ENCODE measurements at regions not wholly inside any gene's neighbourhood (a gene's known extent, or its start where the extent isn't known, plus 50 kb on each side); places are given as distances from the start of the nearest gene placed in this dataset.

DNA sequence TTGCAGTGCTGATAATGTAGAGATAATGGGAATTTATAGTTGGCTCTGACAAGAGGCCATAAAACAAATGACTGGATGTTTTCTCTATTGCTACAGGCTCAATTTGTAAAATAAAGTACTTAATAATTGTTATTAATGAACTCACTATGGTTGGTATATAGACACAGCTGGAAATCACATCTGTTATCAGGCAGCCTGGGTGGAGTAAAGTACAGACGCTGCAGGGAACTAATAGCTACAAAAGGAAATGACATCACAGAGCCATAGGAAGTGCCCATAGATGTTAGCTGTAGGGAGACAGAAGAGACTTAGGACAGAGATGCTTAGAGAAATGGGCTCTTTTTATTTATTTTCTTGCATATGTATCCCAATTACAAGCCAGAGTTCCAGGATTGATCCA, 81.0 kb upstream of the SNX19 start:
- ChIA-PET CTCF (interaction anchor here (2.5 kb wide), 1 partner anchor 81 kb away, joined by 7 read pairs; the partner anchor contains the start of gene SNX19), POLR2A (no interaction called here)
- H3K4me3 ChIP-seq (ENCODE audit: low read depth, low read length), result no peak overlapping the region
- TF ChIP-seq CTCF (IDR thresholded peaks at IDR 0.05; ENCODE audit: insufficient read depth, low read length, missing control alignments), result no peak
- no peak for DNase-seq (ENCODE audit: low read depth, low spot score)

DNA sequence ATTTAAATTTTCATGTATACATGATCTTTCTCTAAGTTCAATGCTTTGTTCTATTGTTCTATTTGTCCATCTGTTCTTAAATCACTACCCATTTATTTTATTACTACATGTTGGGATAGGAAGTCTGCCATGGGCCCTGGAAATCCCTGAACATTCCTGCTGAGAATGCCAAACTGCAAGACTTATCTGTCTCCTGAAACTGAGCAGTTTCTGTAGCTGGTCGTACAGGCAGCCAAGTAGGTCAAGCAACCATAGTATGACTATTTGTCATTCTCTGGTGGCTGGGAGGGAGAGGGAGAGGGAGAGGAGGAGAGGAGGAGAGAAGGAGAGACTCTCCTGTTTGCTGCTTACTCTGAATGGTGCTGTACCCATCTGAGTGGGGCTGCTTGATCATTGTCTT, 82.8 kb upstream of the SNX19 start:
- POLR2A ChIA-PET, result no interaction called here
- H3K4me3 ChIP-seq (ENCODE audit: low read depth, low read length), result no peak overlapping the region
- no peak for TF ChIP-seq CTCF (IDR thresholded peaks at IDR 0.05; ENCODE audit: insufficient read depth, low read length, missing control alignments)
- CTCF ChIA-PET, result interaction anchor here (2.5 kb wide), 1 partner anchor 82 kb away, joined by 7 read pairs; the partner anchor contains the start of gene SNX19
- no peak for DNase-seq (ENCODE audit: low read depth, low spot score)

DNA sequence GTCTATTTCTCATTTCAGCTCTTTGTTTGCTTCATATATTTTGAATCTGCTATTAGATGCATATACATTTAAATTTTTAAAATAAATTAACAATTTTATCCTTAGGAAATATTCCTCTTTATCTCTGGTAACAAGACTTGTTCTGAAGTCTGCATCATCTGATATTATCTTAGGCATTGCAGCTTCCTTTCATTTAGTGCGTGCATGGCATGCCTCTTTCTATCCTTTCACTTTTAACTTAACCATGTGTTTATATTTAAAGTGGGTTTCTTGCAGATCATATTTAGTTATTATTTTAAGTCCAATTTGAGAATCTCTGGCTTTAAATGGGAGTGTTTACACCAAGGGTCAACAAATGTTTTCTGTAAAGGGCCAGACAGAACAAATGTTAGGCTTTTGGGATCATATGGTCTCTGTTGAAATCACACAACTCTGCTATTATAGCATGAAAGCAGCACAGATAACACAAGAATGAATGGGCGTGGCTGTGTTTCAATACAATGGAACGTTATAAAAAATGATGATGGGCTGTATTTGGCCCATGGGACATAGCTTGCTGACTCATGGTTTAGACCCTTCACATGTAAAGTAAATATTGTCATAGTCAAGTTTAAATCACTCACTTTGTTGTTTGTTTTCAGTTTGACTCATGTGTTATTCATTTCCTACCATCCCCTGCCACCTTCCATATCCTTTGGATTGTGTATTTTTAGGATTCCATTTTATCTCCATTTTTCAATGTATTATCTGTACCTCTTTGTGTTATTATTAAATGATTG, 83.9 kb upstream of the SNX19 start:
- CTCF ChIA-PET, result interaction anchor here (1.2 to 2.5 kb wide), 2 partner anchors 77 to 83 kb away, joined by 3 to 7 read pairs; partner anchors contain the start of gene SNX19
- TF ChIP-seq CTCF (IDR thresholded peaks at IDR 0.05; ENCODE audit: insufficient read depth, low read length, missing control alignments), result no peak
- POLR2A ChIA-PET, result interaction anchor here (0.5 kb wide), 1 partner anchor 752 kb away, joined by 3 read pairs; no protein-coding TSS in a partner anchor
- DNase-seq (ENCODE audit: low read depth, low spot score), result peak; percentile 55
- no peak overlapping the region for H3K4me3 ChIP-seq (ENCODE audit: low read depth, low read length)

DNA sequence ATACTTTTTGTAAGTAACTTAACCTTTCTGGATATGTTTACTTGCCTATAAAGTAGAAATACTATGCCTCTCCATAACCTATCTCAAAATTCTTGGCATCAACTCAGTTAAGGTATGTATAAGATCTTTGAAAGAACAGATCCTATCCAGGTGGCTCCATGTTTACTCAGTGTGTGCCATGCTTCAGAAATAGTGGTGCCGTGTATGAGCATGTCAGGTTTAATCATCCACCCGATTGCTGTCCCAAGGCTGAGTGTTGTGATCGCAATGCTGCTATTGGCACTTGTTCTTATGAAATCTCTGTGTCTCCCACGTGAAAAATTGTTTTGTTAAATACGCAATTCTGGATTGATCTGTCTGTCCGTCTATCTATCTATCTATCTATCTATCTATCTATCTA, 85.9 kb upstream of the SNX19 start:
- CTCF ChIA-PET, result no interaction called here
- H3K4me3 ChIP-seq (ENCODE audit: low read depth, low read length), result no peak overlapping the region
- POLR2A ChIA-PET, result no interaction called here
- no peak for DNase-seq (ENCODE audit: low read depth, low spot score)
- no peak for TF ChIP-seq CTCF (IDR thresholded peaks at IDR 0.05; ENCODE audit: insufficient read depth, low read length, missing control alignments)

GRCh38 chr11:131005829-131006228, 89.5 kb upstream of the SNX19 start:
- H3K4me3 ChIP-seq (ENCODE audit: low read depth, low read length), result no peak overlapping the region
- CTCF ChIA-PET, result interaction anchor here (1.0 to 1.4 kb wide), 4 partner anchors 9 to 90 kb away, joined by 3 to 4 read pairs (median 3); partner anchors contain the start of gene SNX19
- TF ChIP-seq CTCF (IDR thresholded peaks at IDR 0.05; ENCODE audit: insufficient read depth, low read length, missing control alignments), result no peak
- DNase-seq (ENCODE audit: low read depth, low spot score), result no peak
- POLR2A ChIA-PET, result no interaction called here

DNA sequence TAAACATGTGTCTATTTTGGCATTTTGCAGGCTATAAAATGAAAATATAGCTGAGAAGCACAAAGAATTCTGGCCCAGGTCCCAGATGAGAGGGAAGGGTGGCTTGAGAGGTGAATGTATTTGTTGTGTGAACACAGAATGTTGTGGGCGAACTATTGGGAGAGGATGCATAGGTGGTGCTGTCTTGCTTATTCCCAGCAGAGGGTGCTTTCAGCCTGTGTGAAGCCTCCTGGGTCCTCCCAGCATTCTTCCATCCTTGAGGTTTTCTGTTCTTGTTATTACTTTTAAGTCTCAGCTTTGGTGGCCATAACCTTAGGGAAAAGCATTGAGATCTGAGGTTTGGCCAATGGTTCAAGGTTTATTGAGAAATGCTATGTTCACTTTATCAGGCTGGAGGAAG, 108.7 kb upstream of the SNX19 start:
- peak; percentile 24 for DNase-seq (ENCODE audit: low read depth, low spot score)
- no peak overlapping the region for H3K4me3 ChIP-seq (ENCODE audit: low read depth, low read length)
- POLR2A ChIA-PET, result no interaction called here
- CTCF ChIA-PET, result interaction anchor here (0.7 to 7.0 kb wide), 27 partner anchors 10 to 654 kb away, joined by 3 to 58 read pairs (median 5); no protein-coding TSS in a partner anchor
- peak; percentile 75 for TF ChIP-seq CTCF (IDR thresholded peaks at IDR 0.05; ENCODE audit: insufficient read depth, low read length, missing control alignments)
